ENCODE measurements at regions not wholly inside any gene's neighbourhood (a gene's known extent, or its start where the extent isn't known, plus 50 kb on each side); places are given as distances from the start of the nearest gene placed in this dataset.

GRCh38 chr22:27453725-27454124 is 347.8 kb downstream of the MN1 start:
- no peak for TF ChIP-seq CTCF (IDR thresholded peaks at IDR 0.05; ENCODE audit: low read length)
- TF ChIP-seq EZH2 (optimal IDR thresholded peaks at IDR 0.05; ENCODE audit: low read depth, low read length) = no peak

Measured in MM.1S (cell line).